ENCODE measurements at regions not wholly inside any gene's neighbourhood (a gene's known extent, or its start where the extent isn't known, plus 50 kb on each side); places are given as distances from the start of the nearest gene placed in this dataset.

DNA sequence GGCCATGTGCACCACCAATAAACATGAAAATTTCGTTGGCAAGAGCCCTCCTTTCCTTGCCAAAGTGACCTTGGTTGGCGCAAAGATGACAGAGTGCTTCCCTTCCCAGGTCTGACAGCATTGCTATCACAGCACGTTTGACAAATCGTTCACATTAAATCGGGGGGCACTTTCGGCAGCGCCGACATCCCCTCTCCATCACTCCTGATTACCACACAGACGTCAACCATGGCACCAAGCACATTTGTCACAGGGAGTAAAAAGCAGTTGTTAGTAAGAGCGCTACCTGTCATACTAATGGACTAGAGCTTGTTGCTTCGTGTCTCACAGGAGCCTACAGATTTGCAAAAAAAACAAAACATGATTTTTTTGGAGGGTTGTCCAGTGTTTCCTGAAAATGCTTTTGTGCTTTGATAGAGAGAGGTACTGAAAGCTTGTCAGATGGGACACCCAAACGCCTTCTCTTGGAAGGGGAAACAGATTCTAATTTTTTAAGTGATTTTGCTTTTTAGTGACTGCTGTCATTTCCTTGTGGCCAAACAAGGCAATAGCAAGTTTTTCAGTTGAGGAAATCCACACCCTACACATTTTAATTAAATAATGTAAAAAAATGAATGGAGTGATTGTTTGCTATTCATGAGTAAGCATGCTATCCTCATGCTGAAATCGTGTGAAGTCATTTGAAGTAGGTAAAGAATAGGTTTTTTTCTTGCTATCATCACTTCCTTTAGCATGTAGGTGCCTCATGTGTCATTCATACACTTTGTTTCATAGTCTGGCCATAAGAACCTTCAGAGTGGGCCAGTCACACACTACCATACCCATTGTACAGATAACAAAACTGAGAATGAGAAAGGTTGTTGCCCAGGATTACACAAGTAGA, 682.8 kb upstream of the WWC1 start:
- no peaks in the 10 kb centered on the region for H3K36me3 Mint-ChIP-seq (ENCODE audit: low read depth)
- ChIA-PET CTCF (no interaction called here), POLR2A (no interaction called here)
- no peaks in the 10 kb centered on the region for H3K27me3 Mint-ChIP-seq
- H3K4me3 Mint-ChIP-seq, result no peak overlapping the region
- TF ChIP-seq, protein P1, sequence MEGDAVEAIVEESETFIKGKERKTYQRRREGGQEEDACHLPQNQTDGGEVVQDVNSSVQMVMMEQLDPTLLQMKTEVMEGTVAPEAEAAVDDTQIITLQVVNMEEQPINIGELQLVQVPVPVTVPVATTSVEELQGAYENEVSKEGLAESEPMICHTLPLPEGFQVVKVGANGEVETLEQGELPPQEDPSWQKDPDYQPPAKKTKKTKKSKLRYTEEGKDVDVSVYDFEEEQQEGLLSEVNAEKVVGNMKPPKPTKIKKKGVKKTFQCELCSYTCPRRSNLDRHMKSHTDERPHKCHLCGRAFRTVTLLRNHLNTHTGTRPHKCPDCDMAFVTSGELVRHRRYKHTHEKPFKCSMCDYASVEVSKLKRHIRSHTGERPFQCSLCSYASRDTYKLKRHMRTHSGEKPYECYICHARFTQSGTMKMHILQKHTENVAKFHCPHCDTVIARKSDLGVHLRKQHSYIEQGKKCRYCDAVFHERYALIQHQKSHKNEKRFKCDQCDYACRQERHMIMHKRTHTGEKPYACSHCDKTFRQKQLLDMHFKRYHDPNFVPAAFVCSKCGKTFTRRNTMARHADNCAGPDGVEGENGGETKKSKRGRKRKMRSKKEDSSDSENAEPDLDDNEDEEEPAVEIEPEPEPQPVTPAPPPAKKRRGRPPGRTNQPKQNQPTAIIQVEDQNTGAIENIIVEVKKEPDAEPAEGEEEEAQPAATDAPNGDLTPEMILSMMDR (IDR thresholded peaks at IDR 0.05), result no peak
- intact Hi-C loops (cut with micrococcal nuclease), result no loop called here
- no peaks in the 10 kb centered on the region for H3K4me1 Mint-ChIP-seq (ENCODE audit: low read depth)
- H3K9me3 Mint-ChIP-seq, result no peaks in the 10 kb centered on the region
- ATAC-seq, result no peak
- DNase-seq, result no peak
- no peak overlapping the region for H3K27ac Mint-ChIP-seq

DNA sequence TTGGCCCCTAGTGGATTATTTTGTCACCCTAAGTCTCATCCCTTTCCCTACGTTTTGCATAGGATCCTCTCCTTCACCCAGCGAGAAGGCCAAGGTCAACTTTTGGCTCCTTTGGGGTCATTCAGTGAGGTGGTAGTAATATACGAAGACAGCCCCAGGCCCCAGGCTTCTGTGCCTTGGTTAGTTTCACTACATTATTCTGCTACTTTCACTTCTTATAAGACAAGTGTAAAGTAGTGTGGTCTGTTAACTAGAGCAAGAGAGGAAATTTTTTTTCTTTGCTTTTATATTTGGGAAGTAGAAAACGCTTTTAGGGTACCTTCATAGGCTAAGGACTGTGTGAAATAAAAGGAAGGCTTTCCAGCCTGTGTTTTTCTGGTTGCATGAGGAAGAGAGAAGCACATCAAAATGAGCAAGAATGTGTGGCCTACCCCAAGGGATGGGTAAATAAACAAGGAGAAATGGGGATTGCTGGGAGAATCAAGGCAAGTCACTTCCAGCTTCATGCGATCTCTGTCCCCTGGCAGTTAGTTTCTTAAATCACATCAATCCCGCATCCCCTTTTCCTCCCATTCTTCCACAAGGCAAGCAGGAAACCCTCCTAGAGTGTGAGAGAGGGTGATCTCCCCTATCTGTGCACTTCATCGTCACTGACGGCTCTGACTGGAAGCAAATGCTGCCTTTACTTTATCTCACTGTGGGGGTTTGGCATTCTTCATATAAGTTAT, 677.0 kb upstream of the WWC1 start:
- TF ChIP-seq, protein P1 (IDR thresholded peaks at IDR 0.05), result no peak
- H3K9me3 Mint-ChIP-seq, result peaks cover 1% of the 10 kb centered on the region
- no peaks in the 10 kb centered on the region for H3K36me3 Mint-ChIP-seq (ENCODE audit: low read depth)
- no peaks in the 10 kb centered on the region for H3K4me1 Mint-ChIP-seq (ENCODE audit: low read depth)
- H3K27me3 Mint-ChIP-seq, result no peaks in the 10 kb centered on the region
- ChIA-PET POLR2A (no interaction called here), CTCF (no interaction called here)
- DNase-seq (no peak), ATAC-seq (no peak)
- no peak overlapping the region for H3K27ac Mint-ChIP-seq
- intact Hi-C loops (cut with micrococcal nuclease), result no loop called here
- H3K4me3 Mint-ChIP-seq, result no peak overlapping the region

DNA sequence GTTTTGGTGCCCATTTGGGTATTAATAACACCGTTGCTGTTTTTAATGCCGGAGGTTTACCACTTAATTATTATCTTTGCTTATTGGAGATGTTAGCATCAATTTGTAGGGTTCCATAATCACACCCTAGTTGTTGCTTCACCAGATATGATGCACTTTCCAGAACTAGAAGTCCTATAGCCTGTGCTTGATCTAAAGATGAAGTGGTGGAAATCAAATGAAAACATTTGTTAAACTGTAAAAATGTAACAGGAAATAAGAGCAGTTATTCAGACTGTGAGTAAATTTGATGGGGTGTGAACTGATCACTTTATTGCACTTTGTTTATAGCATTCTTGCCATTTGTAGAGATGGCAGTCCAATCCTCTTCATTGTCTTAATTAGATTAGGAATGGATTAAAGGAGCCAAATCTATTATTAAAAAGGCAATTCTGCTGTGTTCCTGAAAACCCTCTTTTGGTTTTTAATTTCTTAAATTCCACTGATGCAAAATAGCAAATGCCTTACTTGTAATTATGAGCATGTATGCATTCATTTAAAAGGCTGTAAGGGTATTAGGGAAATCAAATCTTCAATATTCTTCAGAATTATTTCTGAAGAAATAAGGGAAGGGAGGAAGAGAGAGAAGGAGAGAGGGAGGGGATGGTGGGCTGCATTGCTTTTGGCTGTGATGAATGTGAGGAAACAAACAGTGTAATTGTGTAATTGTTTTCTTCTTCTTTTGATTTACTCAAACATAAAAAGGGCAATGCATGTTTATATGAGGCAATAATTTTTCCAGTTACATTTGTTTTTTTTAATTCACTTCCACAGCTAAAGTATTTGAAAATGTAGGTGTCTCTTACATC, 675.2 kb upstream of the WWC1 start:
- ATAC-seq, result no peak
- Mint-ChIP-seq H3K4me3 (no peak overlapping the region), H3K27me3 (no peaks in the 10 kb centered on the region), H3K27ac (no peak overlapping the region), H3K9me3 (peaks cover 1% of the 10 kb centered on the region), H3K36me3 (ENCODE audit: low read depth) (no peaks in the 10 kb centered on the region), H3K4me1 (ENCODE audit: low read depth) (no peaks in the 10 kb centered on the region)
- CTCF ChIA-PET, result no interaction called here
- intact Hi-C loops (cut with micrococcal nuclease), result no loop called here
- TF ChIP-seq, protein P1 (IDR thresholded peaks at IDR 0.05), result no peak
- POLR2A ChIA-PET, result interaction anchor here (0.6 kb wide), 1 partner anchor 197 kb away, joined by 3 read pairs; no protein-coding TSS in a partner anchor
- DNase-seq, result no peak

DNA sequence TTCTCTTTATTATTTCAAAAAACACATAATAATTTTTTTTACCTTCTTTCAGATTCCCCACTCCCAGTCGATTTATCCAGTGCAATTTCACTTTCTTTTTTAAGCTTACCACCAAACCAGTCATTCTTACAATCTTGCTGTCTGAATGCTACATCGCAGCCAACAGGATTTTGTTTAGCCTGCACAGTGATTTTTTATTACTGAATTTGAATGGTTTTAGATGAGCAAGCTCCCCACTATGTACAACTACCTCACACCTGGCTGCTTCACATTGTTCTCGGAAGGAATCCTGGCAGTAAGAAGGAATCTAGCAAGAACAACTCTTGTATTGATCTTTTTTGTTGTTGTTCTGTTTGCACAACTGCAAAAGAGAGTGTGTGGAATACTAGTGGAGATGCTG, 668.1 kb upstream of the WWC1 start:
- no peaks in the 10 kb centered on the region for H3K4me1 Mint-ChIP-seq (ENCODE audit: low read depth)
- H3K27ac Mint-ChIP-seq, result no peak overlapping the region
- H3K9me3 Mint-ChIP-seq, result peaks cover 5% of the 10 kb centered on the region
- H3K4me3 Mint-ChIP-seq, result no peak overlapping the region
- no peak for DNase-seq
- ChIA-PET POLR2A (no interaction called here), CTCF (no interaction called here)
- H3K36me3 Mint-ChIP-seq (ENCODE audit: low read depth), result no peaks in the 10 kb centered on the region
- H3K27me3 Mint-ChIP-seq, result no peaks in the 10 kb centered on the region
- no peak for ATAC-seq
- TF ChIP-seq, protein P1 (IDR thresholded peaks at IDR 0.05), result no peak
- intact Hi-C loops (cut with micrococcal nuclease), result no loop called here

Data from activated CD8-positive, alpha-beta T cell treated with anti-CD3 and anti-CD28 coated beads for 36 hours (primary cell).